Karpas-422 (cell line): ENCODE measurements at regions not wholly inside any gene's neighbourhood (a gene's known extent, or its start where the extent isn't known, plus 50 kb on each side); places are given as distances from the start of the nearest gene placed in this dataset.

Experiments used
- DNase-seq: peaks from one replicate; pipeline ENCODE4 v3.0.0-alpha.2; 2015
- H2AFZ ChIP-seq: fragments of 200-600 bp; sonication (generic); 2 replicates; pipeline ENCODE4 v1.6.1; 2014; ENCODE audit warnings: antibody characterized with exemption, low read length, mixed read lengths
- H3K27ac ChIP-seq: fragments of 200-600 bp; sonication (generic); 2 replicates; pipeline ENCODE4 v1.5.1; 2014; ENCODE audit warnings: mild to moderate bottlenecking, low read length, moderate library complexity
- H3K27me3 ChIP-seq: fragments of 200-600 bp; sonication (generic); 2 replicates; pipeline ENCODE4 v1.6.1; 2014; ENCODE audit warnings: low read length, mixed read lengths
- H3K36me3 ChIP-seq: fragments of 200-600 bp; sonication (generic); 2 replicates; pipeline ENCODE4 v1.6.1; 2014; ENCODE audit warnings: low read length, mixed read lengths; ENCODE audit not compliant: insufficient read depth
- H3K4me1 ChIP-seq: fragments of 200-600 bp; sonication (generic); 2 replicates; pipeline ENCODE4 v1.6.1; 2014; ENCODE audit warnings: mild to moderate bottlenecking, low read length, mixed read lengths
- H3K4me2 ChIP-seq: fragments of 200-600 bp; sonication (generic); 2 replicates; pipeline ENCODE4 v1.6.1; 2014; ENCODE audit warnings: low read length, low read depth, mild to moderate bottlenecking; ENCODE audit not compliant: poor library complexity, severe bottlenecking
- H3K4me3 ChIP-seq: fragments of 200-600 bp; sonication (generic); 2 replicates; pipeline ENCODE4 v1.5.1; 2014; ENCODE audit warnings: mild to moderate bottlenecking, antibody characterized with exemption, low read length, mixed read lengths
- H3K79me2 ChIP-seq: fragments of 200-600 bp; sonication (generic); 2 replicates; pipeline ENCODE4 v1.6.1; 2014; ENCODE audit warnings: mild to moderate bottlenecking, low read length, mixed read lengths
- H3K9ac ChIP-seq: fragments of 200-600 bp; sonication (generic); 2 replicates; pipeline ENCODE4 v1.6.0; 2014; ENCODE audit warnings: low read length
- H3K9me2 ChIP-seq: fragments of 200-600 bp; sonication (generic), shearing (Covaris generic); replicated peaks from 2 replicates; pipeline ENCODE4 v1.6.0; 2014; ENCODE audit warnings: mild to moderate bottlenecking, low read length, moderate library complexity; ENCODE audit not compliant: insufficient read depth
- H3K9me3 ChIP-seq: fragments of 300-700, 200-600 bp; sonication (generic); 2 replicates; pipeline ENCODE4 v1.6.1; 2014; ENCODE audit warnings: low read length, mixed read lengths
- H4K20me1 ChIP-seq: fragments of 200-600 bp; sonication (generic); 2 replicates; pipeline ENCODE4 v1.6.1; 2014; ENCODE audit warnings: mild to moderate bottlenecking, antibody characterized with exemption, low read length, low read depth; ENCODE audit not compliant: insufficient read depth

- no peak overlapping the region for H3K9ac ChIP-seq
- DNase-seq, result no peak
Observed at GRCh38 chr22:27206374-27207133, 549.2 kb downstream of the MIAT start.

GRCh38 chr22:27207266-27207665 is 549.9 kb downstream of the MIAT start:
- no peak overlapping the region for H3K4me2 ChIP-seq
- H3K27ac ChIP-seq, result no peak overlapping the region
- H3K9me3 ChIP-seq, result no peaks in the 10 kb centered on the region
- no peaks in the 10 kb centered on the region for H3K9me2 ChIP-seq
- no peaks in the 10 kb centered on the region for H3K27me3 ChIP-seq
- H4K20me1 ChIP-seq, result no peaks in the 10 kb centered on the region
- no peak overlapping the region for H3K9ac ChIP-seq
- no peaks in the 10 kb centered on the region for H3K4me1 ChIP-seq
- H3K4me3 ChIP-seq, result no peak overlapping the region
- no peak overlapping the region for H2AFZ ChIP-seq
- no peak for DNase-seq
- H3K79me2 ChIP-seq, result no peaks in the 10 kb centered on the region
- H3K36me3 ChIP-seq, result no peaks in the 10 kb centered on the region

More at GRCh38 chr22:27206374-27207133, 549.2 kb downstream of the MIAT start:
- H3K4me2 ChIP-seq, result no peak overlapping the region
- no peaks in the 10 kb centered on the region for H3K9me3 ChIP-seq
- no peak overlapping the region for H3K27ac ChIP-seq
- no peaks in the 10 kb centered on the region for H3K36me3 ChIP-seq
- H3K79me2 ChIP-seq, result no peaks in the 10 kb centered on the region
- H3K4me3 ChIP-seq, result no peak overlapping the region
- no peaks in the 10 kb centered on the region for H4K20me1 ChIP-seq
- H3K4me1 ChIP-seq, result no peaks in the 10 kb centered on the region
- no peaks in the 10 kb centered on the region for H3K27me3 ChIP-seq
- H3K9me2 ChIP-seq, result no peaks in the 10 kb centered on the region
- H2AFZ ChIP-seq, result no peak overlapping the region

DNA sequence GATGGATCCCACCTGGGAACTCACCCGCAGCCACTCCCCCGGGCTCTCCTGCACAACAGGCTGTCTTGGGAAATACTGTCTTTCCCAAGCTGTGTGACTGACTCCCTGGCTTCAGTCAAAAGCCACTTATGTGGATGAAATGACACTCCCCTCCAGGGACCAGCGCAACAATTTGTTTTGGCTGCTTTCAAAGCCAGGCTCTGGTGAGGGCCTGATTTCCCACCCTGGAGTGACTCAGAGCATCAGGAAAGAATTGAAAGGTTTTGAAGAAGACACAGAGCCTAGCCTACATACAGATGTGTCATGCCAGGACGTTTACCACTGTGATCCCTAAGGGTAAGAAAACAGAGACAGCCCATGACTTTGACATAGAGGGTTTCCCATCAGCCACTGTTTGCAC is 550.5 kb downstream of the MIAT start:
- no peaks in the 10 kb centered on the region for H4K20me1 ChIP-seq
- no peak overlapping the region for H2AFZ ChIP-seq
- H3K79me2 ChIP-seq, result no peaks in the 10 kb centered on the region
- no peak overlapping the region for H3K4me3 ChIP-seq
- H3K4me1 ChIP-seq, result peaks cover 4% of the 10 kb centered on the region; the same call in 1 of the 2 replicates
- no peaks in the 10 kb centered on the region for H3K9me2 ChIP-seq
- no peak overlapping the region for H3K4me2 ChIP-seq
- H3K9ac ChIP-seq, result no peak overlapping the region
- no peak for DNase-seq
- no peaks in the 10 kb centered on the region for H3K36me3 ChIP-seq
- H3K27me3 ChIP-seq, result no peaks in the 10 kb centered on the region
- no peak overlapping the region for H3K27ac ChIP-seq
- H3K9me3 ChIP-seq, result no peaks in the 10 kb centered on the region

DNA sequence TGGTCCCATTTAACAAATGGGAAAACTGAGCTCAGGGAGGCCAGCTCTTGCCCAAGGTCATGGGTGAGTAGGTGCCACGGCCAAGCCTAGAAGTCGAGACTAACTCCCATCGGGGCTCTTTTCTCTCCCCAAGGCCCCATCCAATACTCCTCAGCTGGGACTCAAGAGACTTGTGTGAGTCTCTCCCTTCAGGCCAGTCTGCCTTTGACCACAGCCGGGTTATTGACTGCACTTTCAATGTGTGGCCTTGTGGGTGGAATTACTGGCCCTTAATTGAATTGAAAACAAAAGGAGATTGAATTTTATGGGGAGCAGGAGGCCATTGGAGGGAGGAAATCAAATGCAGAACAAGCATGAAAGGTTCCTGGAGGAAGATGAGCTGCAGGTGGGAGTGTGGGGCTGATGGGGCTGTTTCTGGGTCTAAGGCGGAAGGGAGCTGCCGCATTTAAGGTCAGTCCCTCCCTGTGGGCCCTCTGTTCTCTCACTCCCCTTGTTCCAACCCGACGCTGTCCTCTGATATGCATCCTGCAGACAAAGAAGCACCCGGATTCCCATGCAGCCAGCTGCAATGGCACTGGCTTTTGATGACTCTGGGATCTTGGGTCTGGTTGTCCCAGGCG is 552.8 kb downstream of the MIAT start:
- Histone ChIP-seq H3K79me2 (no peaks in the 10 kb centered on the region), H3K36me3 (no peaks in the 10 kb centered on the region), H3K4me3 (no peak overlapping the region), H4K20me1 (no peaks in the 10 kb centered on the region), H3K4me1 (peaks cover 6% of the 10 kb centered on the region; the same call in 1 of the 2 replicates), H3K27ac (no peak overlapping the region), H3K9me3 (no peaks in the 10 kb centered on the region), H3K4me2 (no peak overlapping the region), H3K9ac (no peak overlapping the region), H3K9me2 (no peaks in the 10 kb centered on the region), H2AFZ (no peak overlapping the region), H3K27me3 (no peaks in the 10 kb centered on the region)
- DNase-seq, result no peak

GRCh38 chr22:27212102-27212501 is 554.7 kb downstream of the MIAT start:
- Histone ChIP-seq H3K9me3 (no peaks in the 10 kb centered on the region), H3K79me2 (no peaks in the 10 kb centered on the region), H3K9ac (no peak overlapping the region), H3K27ac (no peak overlapping the region), H3K4me3 (no peak overlapping the region), H2AFZ (no peak overlapping the region), H3K4me1 (peaks cover 6% of the 10 kb centered on the region; the same call in 1 of the 2 replicates), H3K36me3 (no peaks in the 10 kb centered on the region), H3K9me2 (no peaks in the 10 kb centered on the region), H3K27me3 (no peaks in the 10 kb centered on the region), H4K20me1 (no peaks in the 10 kb centered on the region), H3K4me2 (no peak overlapping the region)
- DNase-seq, result no peak

DNA sequence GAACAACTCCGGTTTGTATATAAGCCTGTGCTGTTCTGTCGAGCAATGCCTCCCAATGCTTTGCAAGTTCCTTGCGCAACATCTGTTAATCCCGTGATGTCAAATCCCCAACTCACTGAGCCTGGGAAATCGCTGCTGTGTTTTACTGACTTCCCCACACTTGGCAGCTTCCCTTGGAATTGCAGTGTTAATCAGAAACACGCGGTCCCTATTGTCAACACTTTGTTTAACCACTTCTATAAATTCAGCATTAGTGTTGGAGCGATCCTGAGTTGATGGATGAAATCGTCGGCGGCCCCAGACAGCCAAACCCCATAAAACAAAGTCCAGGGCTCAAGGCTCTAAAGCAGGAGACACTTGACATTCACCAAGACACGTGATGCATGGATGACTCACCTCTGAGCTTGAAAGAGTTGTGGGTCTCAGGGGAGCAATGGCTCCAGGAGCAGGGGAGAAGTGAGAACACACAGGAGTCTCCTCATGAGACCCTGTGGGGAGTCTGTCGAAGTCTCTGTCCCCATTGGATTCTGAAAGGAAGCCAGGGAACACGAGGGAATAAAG is 555.3 kb downstream of the MIAT start:
- no peaks in the 10 kb centered on the region for H3K9me2 ChIP-seq
- no peak overlapping the region for H3K9ac ChIP-seq
- H2AFZ ChIP-seq, result no peak overlapping the region
- no peaks in the 10 kb centered on the region for H4K20me1 ChIP-seq
- peaks cover 6% of the 10 kb centered on the region; the same call in 1 of the 2 replicates for H3K4me1 ChIP-seq
- H3K27ac ChIP-seq, result no peak overlapping the region
- H3K9me3 ChIP-seq, result no peaks in the 10 kb centered on the region
- no peak overlapping the region for H3K4me2 ChIP-seq
- H3K4me3 ChIP-seq, result no peak overlapping the region
- DNase-seq, result peak; percentile 54
- H3K36me3 ChIP-seq, result no peaks in the 10 kb centered on the region
- no peaks in the 10 kb centered on the region for H3K27me3 ChIP-seq
- H3K79me2 ChIP-seq, result no peaks in the 10 kb centered on the region

GRCh38 chr22:27213294-27213693 is 555.9 kb downstream of the MIAT start:
- no peak overlapping the region for H3K4me2 ChIP-seq
- no peak for DNase-seq
- no peaks in the 10 kb centered on the region for H3K79me2 ChIP-seq
- no peaks in the 10 kb centered on the region for H3K9me3 ChIP-seq
- H3K27ac ChIP-seq, result no peak overlapping the region
- H3K4me1 ChIP-seq, result peaks cover 6% of the 10 kb centered on the region; the same call in 1 of the 2 replicates
- no peak overlapping the region for H2AFZ ChIP-seq
- no peaks in the 10 kb centered on the region for H4K20me1 ChIP-seq
- no peak overlapping the region for H3K9ac ChIP-seq
- no peaks in the 10 kb centered on the region for H3K27me3 ChIP-seq
- no peaks in the 10 kb centered on the region for H3K9me2 ChIP-seq
- no peaks in the 10 kb centered on the region for H3K36me3 ChIP-seq
- no peak overlapping the region for H3K4me3 ChIP-seq

DNA sequence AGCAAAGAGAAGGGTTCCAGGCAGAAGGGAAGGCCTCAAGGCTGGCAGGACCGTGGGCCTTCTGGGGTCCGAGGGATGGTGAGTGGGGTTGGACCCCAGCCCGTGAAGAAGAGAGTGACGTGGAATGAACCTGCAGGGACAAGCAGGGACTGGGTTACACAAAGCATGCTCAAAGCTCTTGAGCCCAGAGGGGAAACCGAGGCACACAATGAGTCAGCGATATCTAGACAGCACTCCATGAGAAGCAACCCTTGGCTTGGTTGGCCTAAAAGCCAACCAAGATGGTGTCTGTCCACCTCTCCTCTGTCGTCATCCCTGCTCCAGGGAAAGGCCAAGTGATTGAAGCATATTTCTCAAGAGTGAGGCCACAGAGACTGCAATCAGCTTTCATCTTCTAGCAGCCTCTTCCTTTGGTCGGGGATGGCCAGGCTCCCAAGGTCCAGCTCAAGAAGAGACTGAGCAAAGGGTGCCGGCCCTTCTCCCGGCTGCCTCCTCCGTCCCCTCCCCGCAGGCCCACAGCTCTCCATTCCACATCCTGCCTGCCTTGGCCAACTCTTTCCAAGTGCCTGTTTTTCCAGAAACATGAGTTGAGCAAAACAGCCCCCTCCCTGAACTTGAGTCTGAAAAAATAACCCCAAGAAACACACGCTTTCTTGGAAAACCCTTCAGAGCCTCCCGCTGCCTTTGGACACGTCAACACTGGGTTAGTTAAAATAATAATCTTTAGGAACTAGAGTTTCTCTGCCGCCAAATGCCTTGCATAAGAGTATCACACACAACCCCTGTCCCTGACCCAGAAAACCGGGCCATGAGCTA is 556.6 kb downstream of the MIAT start:
- H3K9ac ChIP-seq, result no peak overlapping the region
- no peak for DNase-seq
- H3K4me3 ChIP-seq, result no peak overlapping the region
- H3K4me2 ChIP-seq, result no peak overlapping the region
- H3K79me2 ChIP-seq, result no peaks in the 10 kb centered on the region
- no peaks in the 10 kb centered on the region for H3K9me3 ChIP-seq
- H3K4me1 ChIP-seq, result peaks cover 6% of the 10 kb centered on the region; the same call in 1 of the 2 replicates
- no peak overlapping the region for H3K27ac ChIP-seq
- H2AFZ ChIP-seq, result no peak overlapping the region
- no peaks in the 10 kb centered on the region for H3K9me2 ChIP-seq
- H4K20me1 ChIP-seq, result no peaks in the 10 kb centered on the region
- no peaks in the 10 kb centered on the region for H3K36me3 ChIP-seq
- H3K27me3 ChIP-seq, result no peaks in the 10 kb centered on the region
